OCI-LY3 (cell line): ENCODE measurements at regions not wholly inside any gene's neighbourhood (a gene's known extent, or its start where the extent isn't known, plus 50 kb on each side); places are given as distances from the start of the nearest gene placed in this dataset.

Source experiments
- CTCF ChIP-seq: fragments of 200-600, 300-600 bp; sonication (generic); IDR thresholded peaks from 2 replicates; pipeline ENCODE4 v1.5.1; 2014; ENCODE audit warnings: antibody characterized with exemption, low read length, low read depth
- EZH2phosphoT487 ChIP-seq: fragments of 200-600 bp; shearing (Covaris generic); IDR thresholded peaks from 2 replicates; pipeline ENCODE4 v1.6.1; 2018; ENCODE audit warnings: antibody characterized with exemption, mixed run types, low read depth

DNA sequence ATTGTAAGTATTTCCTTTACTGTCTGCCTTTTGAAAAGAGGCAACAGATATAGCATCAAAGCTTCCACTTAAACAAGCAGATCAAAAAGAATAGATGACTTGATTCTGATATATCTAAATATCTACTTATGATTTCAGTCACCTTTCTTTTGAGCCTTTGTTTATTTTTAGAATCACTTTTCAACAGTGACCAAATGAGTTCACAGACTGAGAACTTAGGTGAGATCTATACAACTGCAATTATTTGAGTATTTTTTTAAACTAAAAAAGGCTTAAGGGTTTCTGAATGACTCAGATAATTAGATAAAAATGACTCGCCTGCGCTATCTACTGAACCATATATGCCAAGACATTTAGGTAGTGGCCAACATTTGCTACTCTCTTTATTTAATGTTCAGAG, 166.7 kb upstream of the KCNIP4 start:
- peak; percentile 14; the same call in 1 of the 2 replicates for TF ChIP-seq CTCF
- TF ChIP-seq EZH2phosphoT487: no peak
